ENCODE measurements at regions not wholly inside any gene's neighbourhood (a gene's known extent, or its start where the extent isn't known, plus 50 kb on each side); places are given as distances from the start of the nearest gene placed in this dataset.

DNA sequence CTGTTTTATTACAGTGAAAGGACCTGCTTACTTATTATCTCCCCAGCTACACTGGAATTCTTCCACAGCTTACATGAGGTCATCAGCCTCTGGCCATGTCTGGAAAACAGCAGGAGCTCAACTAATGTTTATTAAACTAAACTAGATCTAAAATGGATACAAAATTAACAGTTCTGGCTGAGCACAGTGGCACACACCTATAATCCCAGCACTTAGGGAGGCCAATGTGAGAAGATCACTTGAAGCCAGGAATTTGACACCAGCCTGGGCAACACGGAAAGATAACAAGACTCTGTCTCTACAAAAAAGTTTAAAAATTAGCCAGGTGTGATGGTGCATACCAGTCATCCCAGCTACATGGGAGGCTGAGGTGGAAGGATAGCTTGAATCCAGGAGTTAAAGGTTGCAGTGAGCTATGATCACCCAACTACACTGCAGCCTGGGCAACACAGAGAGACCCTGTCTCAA, 220.8 kb upstream of the MARCKS start:
- peak; percentile 76 for DNase-seq (ENCODE audit: low read depth)

DNA sequence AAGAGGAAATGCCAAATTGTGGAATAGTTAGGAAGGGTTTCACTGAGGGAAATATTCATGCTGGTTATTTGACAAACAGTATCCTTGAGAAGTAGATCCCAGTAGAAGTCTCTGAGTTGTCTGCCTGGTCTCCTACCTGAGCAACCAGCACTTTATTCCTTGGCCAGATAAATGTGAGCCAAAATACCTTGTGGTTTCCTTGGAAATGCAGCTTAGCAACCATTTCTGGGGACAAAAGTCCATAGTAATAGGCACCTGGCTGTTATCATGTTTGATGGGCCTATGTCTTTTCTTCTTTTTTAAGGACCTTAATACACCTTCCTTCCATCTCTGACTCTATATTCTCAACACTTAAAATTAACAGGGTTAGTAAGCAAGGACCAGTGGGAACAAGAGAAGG, 217.1 kb upstream of the MARCKS start:
- DNase-seq (ENCODE audit: low read depth): no peak

DNA sequence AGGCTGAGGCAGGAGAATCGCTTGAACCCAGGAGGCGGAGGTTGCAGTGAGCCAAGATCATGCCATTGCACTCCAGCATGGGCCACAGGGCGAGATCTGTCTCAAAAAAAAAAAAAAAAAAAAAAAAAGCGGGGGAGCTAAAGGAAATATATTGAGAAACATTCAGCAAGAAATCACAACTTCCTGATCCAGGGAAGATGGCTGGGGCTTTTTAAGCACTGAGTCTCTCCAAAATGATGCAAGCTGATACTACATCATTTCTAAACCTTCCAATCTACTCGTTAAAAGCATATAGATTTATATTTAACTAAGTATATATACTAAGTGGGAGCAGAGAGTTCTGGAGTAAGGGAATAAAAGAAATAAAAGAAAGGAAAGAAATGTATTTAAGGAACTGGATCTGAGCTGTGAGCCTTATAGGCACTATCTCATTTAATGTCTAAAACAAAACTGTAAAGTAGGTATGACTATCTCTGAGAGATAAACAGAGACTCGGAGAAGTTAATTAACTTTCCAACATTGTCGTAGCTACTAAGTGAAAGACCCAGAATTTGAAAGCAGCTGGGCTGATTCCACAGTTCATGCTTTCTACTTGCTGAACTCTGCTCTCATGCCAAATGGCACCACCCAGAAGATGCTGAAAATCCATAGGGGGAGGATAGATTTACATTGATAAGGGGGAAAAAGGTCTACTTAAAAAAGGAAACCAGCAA, 215.0 kb upstream of the MARCKS start:
- no peak for DNase-seq (ENCODE audit: low read depth)

DNA sequence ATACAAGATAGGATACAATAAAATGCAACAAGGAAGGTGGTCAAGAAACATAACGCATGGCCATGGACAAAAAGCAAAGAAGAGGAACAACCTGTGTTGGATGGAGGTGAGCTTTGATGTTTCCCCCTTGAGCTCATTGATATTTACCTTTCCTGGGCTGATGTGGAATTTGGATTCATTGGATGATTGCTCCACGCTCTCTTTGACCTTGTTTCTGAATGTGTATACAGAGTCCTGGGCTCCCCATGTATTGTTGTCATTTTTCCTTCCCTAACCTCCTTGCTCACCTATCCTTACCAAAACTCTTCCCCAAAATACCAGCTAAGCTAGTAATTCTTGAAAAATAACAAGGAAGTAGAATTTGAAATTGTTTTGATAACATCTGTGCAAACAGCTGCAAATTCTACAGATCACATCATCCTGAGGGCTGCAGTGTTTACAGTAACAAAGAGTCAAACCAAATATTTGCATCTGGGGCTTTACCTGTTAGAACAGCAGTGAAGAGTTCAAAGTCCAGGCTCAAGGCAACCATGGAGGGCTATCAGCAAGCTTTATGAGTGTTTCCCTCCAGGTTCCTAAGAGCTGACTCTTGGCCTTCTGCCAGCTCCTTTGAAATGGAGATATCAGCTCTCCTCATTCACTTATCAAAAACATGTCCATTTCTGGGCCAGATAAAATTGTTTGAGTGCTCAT, 214.3 kb upstream of the MARCKS start:
- no peak for DNase-seq (ENCODE audit: low read depth)

DNA sequence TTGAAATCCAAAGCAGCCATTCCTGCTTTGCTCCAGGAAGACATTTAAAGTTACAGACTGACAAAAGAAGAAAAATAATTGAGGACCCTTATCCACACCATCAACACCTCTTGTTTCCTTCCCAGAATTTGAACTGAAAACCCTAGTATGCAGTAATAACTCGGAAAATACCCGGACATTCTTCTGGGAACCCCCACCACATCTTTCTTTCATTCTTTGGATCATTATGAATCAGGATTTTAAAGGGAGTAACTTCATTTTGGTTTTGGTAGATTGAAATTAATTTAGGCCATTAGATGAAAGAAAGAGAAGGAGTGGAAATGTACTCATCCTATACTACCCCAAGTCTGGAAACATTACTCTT, 213.8 kb upstream of the MARCKS start:
- no peak for DNase-seq (ENCODE audit: low read depth)

DNA sequence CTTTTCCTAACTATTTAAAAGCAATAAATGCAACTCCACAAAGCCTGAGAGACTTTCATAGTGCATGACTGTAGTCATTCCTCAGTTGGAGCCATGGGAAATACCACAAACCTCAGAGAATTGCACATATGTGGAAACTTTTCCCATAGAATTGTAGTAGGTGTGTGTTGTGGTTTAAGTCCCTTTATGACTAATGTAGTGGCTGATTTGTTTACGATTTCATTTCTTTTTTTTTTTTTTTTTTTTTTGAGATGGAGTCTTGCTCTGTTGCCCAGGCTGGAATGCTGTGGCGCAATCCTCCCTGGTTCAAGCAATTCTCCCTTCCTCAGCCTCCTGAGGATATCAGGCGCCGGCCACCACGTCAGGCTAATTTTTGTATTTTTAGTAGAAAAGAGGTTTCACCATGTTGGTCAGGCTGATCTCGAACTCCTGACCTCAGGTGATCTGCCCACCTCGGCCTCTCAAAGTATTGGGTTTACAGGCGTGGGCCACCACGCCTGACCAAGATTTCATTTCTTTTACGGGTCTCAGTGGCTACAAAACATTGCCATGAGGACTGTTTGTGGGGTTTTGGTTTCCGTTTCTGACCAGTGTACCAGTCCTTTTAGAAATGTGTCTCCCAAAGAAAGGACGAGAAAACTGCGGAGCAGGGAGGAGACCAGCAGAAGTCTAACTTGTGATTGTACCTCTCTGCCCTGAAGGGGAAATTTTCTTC, 212.1 kb upstream of the MARCKS start:
- peak; percentile 97 for DNase-seq (ENCODE audit: low read depth)

DNA sequence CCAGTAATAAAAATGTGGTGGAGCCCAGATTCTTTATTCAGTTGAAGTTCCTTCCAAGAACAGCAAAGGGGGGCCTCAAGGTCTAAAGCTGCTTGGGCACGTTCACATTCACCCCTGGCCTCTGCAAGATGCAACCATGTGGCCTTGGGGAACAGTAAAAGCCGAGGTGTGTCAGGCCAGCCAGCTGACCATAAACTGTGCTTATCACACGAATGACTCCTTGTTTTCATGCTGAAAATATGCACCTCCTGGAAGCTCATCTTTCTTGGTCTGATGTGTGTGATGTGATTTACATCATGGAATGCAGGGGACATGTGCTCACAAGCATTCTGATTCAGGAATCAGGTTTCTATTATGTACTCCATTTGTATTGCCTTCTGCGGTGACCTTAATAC, 211.6 kb upstream of the MARCKS start:
- DNase-seq (ENCODE audit: low read depth): peak; percentile 98

DNA sequence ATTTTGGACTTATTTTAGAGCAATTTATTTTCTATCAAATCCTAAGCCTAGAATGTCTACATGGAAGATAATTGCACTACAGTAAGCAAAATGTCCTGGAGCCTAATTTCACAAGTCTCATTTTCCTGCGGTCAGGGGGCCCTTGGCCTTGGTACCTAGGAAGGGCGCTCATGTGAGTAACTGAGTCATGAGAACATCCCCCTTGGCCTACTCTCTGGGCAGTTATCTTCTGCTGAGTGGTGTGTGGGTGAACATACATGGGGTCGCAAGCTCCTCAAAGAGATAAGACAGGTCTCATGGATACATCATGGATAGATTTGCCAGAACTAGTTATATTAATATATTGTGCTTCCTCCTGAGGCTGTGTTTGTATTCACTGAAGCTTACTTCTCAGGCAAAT, 211.2 kb upstream of the MARCKS start:
- DNase-seq (ENCODE audit: low read depth): no peak

DNA sequence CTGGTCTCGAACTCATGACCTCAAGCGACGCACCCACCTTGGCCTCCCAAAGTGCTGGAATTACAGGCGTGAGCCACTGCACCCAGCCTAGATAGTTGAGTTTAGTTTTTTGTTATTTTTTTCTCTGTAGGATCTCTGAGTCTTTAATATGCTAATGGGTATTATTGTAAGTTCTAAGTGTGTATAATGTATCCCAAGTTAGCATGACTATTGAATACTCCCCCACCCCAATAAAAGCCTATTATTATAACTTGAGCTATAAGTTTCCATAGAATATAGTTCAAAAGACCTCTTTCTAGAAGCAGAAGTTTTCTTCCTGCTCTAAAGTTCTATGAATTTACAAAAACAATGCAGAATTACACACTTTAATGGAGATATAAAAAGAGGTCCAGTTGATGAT, 210.4 kb upstream of the MARCKS start:
- DNase-seq (ENCODE audit: low read depth): no peak

DNA sequence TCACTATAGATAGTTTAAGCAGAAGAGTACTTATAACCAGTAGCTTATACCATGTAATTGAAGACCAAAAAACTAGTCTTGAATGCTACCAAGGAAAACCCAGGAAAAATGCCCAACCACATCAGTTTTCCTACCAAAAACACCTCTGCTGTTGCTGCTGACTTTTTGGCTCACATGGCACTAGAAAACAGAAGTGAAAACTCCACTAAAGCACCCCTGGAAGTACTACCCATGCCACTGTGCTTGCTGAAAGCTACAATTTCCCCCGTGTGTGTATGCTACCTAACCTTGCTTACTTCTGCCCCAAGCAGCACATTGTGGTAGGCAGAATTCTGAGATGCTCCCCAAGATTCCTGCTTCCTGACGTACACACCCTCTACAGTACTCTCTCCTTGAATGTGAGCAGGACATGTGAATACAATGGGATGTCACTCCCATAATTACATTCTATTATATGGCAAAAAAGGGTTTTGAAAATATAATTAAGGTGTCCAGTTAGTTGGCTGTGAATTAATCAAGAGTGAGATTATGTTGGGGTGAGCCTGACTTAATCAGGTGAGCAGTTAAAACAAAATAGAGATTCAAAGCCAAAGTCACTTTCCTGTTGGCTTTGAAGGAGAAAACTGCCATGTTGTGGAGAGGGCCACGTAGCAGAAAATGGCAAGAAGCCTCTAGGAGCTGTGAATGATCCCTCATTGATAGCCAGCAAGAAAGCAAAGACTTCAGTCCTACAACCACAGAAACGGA, 209.8 kb upstream of the MARCKS start:
- DNase-seq (ENCODE audit: low read depth): no peak

DNA sequence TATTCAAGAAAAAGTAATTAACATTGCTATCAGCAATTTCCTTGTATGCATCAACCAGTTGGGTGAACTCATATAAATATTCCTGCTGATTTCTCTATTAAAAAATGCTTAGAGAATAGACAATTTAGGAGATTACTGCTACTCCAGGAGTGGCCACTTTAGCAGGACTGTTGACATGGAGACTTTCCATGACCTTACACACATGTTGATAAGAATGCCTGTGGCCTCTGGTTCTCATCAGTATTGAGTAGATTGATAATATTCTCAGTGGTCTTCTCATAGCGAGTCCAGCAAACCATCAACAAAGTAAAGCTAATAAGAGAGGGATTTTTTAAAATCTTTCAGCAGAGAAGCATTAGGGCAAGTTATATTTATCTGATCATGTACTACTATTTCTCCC, 208.4 kb upstream of the MARCKS start:
- DNase-seq (ENCODE audit: low read depth): no peak

DNA sequence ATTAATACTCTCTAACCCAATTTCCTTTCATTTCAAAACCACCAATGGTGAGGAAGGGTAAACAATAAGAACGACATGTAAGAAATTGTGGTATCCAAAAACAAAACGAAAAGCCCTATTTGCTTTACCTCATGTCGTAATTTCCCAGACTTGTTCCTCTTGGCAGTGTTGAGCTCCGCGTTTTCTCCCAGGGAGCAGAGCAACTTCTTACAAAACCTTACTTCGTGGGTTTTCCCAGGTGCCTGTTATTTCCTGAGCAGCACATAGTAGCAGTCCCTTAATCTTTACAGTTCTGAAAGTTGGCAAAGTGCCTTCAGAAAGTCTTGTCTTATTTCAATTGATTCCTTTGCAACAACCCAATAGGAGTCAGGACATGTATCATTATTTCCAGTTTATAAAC, 207.9 kb upstream of the MARCKS start:
- peak; percentile 63 for DNase-seq (ENCODE audit: low read depth)

DNA sequence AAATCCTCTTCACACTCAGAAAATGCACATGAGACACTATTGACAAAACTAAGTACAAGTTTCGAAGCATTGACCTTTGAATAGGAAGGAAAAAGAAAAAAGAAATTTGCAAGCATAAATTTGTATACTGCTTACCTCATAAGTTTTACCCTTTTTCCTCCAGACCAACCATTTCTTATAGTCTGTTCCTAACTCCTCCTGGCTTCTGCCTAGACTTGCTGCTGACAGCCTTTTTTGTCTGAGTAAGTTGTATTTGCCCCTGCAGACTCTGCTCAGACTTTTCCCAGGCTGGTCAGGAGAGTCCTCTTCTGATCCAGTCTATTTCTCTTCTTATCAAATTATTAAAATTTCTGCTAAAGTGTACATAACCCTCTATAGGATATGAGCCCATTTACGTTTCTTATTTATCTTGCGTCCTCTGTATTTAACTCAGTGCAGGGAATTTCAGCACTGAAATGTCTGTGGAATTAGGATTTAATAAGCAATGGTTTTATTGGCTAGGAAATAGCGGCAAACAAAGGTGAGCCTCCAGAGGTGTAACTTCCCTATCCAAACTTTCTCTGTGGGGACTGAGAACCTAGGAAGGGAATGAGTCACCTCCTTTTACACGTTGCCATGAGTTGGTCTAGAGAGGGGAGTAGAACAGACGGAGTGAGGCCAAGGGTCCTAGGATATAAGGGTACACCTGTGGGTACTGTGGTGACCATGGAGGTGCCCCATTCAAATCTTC, 207.1 kb upstream of the MARCKS start:
- DNase-seq (ENCODE audit: low read depth): no peak

DNA sequence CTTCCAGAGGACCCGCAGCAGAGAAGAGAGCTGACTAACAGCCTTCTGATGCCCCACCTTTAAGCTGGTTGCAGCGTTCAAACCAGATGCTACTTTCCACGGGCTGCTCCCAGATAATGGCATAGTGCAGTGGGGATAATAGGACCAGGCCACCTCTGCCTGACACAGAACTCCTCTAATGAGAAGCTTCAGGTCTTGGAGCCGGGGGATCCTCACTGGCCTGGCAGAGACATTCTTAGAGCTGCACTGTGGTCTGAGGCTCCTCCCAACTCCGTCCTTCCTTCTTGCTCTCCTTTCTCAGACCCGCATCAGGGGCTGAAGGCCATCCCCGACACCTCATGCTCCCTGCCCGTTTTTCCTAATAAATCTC, 206.6 kb upstream of the MARCKS start:
- DNase-seq (ENCODE audit: low read depth): no peak

DNA sequence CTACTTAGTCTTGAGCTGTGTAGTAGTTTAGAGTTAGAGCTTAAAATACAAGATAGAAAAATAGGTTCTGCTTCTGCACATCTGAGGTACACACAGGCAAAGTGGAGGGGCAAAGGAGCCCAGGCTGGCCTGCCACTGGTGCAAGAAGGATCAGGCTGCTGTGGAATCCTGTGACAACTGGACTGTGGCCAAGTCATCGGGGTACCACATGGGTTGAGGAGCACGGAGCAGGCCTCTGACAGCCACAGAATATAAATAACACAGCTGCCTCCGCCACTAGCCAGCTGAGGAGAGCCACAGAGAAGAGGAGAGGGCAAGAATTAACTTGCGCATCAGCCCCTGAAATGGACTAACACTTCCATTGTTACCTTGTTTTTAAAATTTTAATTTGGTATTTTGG, 206.0 kb upstream of the MARCKS start:
- DNase-seq (ENCODE audit: low read depth): no peak

DNA sequence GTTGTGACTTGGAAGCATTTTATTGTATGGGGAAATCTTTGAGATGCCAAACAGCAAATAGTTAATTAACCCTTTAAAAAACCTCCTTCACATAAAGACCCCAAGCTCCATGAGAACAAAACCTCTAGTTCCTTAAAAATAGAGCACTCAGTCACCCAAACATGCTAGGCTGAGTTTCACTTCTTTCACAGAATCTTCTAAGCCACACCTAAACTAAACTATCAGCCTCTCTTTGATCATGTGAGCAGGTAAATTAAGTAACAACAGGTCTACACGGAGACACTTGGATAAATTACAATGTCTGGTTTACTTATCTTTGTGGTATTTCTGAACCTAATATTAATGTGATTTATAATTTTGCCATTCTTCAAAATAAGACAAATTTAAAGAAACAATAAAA, 205.2 kb upstream of the MARCKS start:
- DNase-seq (ENCODE audit: low read depth): no peak

DNA sequence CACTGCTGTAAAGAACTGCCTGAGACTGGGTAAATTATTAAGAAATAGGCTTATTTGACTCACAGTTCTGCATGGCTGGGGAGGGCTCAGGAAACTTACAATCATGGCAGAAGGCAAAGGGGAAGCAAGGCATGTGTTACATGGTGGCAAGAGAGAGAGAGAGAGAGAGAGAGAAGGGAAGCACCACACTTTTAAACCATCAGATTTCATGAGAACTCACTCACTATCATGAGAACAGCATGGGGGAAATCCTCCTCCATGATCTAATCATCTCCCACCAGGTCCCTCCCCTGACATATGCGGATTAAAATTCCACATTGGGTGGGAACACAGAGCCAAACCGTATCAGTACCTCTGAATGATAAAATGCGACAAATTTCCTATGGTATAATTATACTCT, 203.9 kb upstream of the MARCKS start:
- DNase-seq (ENCODE audit: low read depth): no peak

DNA sequence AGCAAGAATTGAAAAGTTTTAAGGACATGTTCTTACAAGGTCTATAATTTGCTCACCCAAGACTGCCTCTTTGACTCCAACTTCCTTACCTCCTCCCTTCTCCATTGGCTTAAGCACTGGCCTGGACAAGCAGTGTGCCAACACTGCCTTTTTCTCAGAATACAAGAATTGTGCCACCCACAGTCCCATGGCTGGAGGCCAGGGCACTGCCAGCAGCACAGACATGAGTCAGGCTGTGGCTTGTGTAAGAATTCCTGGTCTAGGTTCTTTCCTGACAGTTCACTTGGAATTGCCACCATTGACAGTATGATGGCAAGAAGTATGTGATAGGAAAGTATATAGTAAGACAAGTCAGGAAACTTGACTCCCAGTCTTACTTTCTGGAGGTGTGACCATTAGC, 202.7 kb upstream of the MARCKS start:
- peak; percentile 39 for DNase-seq (ENCODE audit: low read depth)

DNA sequence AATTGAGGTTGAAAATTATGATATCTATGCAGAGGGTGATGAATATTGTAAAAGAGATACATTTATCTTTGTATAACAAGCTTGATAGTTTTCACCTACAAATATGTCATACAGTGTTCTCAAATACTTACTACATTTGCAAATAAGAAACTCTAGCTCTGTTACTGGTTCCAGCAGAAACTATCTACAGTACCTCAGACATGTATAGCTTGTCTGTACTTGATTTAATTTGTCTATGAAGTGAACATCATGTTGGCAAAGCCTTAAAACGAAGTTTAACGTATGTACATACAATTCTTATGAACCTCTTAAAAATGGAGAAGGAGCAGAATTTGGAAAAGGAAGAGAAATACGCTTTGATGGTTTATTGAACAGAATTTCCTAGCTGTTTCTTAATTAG, 201.4 kb upstream of the MARCKS start:
- no peak for DNase-seq (ENCODE audit: low read depth)

DNA sequence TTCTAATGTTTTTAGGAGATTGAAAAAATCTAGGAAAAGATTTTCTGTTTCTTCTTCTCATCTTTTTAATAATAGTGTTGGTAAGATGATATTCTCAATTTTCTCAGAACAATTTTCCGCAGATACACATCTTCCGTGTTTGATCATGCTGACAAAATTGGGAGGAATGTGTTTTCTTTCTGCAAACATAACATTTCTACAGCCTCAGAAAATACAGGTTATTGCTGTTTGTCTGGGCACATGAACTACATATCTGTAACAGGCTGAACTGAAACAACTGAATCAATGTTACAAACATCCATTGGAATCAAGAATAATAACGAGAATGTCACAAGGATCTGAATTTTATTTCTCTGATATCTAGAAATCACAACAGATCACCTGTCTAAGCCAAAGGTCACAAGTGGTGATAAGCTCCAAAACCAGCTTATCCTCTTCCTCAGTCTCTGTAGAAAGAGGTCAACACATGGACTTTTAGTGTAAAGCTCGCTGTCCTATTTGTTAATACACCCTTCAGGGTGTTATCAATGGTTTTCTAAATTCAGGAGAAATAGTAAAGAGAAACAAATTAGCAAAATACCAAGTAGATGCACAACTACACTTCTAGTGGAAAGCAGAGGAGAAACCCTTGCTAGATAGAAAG, 197.3 kb upstream of the MARCKS start:
- no peak for DNase-seq (ENCODE audit: low read depth)

DNA sequence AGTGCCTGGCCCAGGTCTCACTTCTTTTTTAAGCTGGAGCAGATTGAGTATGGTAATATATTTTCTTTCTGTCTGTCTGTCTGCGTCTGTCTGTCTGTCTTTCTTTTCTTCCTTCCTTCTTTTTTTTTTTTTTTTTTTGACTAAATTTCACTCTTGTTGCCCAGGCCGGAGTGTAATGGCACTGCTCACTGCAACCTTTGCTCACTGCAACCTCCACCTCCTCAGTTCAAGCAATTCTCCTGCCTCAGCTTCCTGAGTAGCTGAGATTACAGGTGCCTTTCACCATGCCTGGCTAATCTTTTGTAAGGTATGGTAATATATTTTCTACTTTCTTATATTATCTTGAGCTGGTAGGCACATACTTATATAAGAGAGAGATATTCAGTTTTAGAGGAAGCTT, 196.3 kb upstream of the MARCKS start:
- DNase-seq (ENCODE audit: low read depth): no peak
